ACC112 (cell line): ENCODE measurements at regions not wholly inside any gene's neighbourhood (a gene's known extent, or its start where the extent isn't known, plus 50 kb on each side); places are given as distances from the start of the nearest gene placed in this dataset.
A peak's percentile ranks its signal among the peaks of the same experiment; 100 is the strongest.
"Not testable (repeated sequence)": the region's sequence is repeated elsewhere in the genome, so short reads cannot be mapped to it uniquely, and the experiment has no call there.

Source experiments
- H2AFZ ChIP-seq: fragments of 200-600 bp; sonication (generic); one replicate; pipeline ENCODE4 v1.6.0; 2017; ENCODE audit warnings: antibody characterized with exemption, low read length; ENCODE audit not compliant: unreplicated experiment
- H3K27ac ChIP-seq: fragments of 200-600 bp; sonication (generic); 2 replicates; pipeline ENCODE4 v1.5.1; 2014; ENCODE audit warnings: low read depth, mild to moderate bottlenecking, antibody characterized with exemption, low read length, moderate library complexity
- H3K27me3 ChIP-seq: fragments of 200-600 bp; sonication (generic); 2 replicates; pipeline ENCODE4 v1.6.1; 2014; ENCODE audit warnings: mild to moderate bottlenecking, antibody characterized with exemption, low read length, moderate library complexity, mixed read lengths; ENCODE audit not compliant: insufficient read depth
- H3K36me3 ChIP-seq: fragments of 200-600 bp; sonication (generic); 2 replicates; pipeline ENCODE4 v1.6.1; 2016; ENCODE audit warnings: mild to moderate bottlenecking, antibody characterized with exemption, low read length, moderate library complexity, mixed read lengths; ENCODE audit not compliant: insufficient read depth
- H3K4me1 ChIP-seq: fragments of 200-600 bp; sonication (generic); one replicate; pipeline ENCODE4 v1.6.1; 2016; ENCODE audit warnings: low read length, mixed read lengths; ENCODE audit not compliant: insufficient read depth, unreplicated experiment, control insufficient read depth
- H3K4me3 ChIP-seq: fragments of 200-600 bp; sonication (generic); 2 replicates; pipeline ENCODE4 v1.5.1; 2014; ENCODE audit warnings: mild to moderate bottlenecking, low read depth, low read length
- H3K79me2 ChIP-seq: fragments of 200-600 bp; sonication (generic); one replicate; pipeline ENCODE4 v1.6.0; 2016; ENCODE audit warnings: low read length; ENCODE audit not compliant: control insufficient read depth, unreplicated experiment, insufficient read depth

GRCh38 chr2:61758159-61758558 lies 95.7 kb downstream of the FAM161A start:
- no peak overlapping the region for H3K4me3 ChIP-seq
- H2AFZ ChIP-seq = no peak overlapping the region
- peaks cover 21% of the 10 kb centered on the region for H3K4me1 ChIP-seq
- no peaks in the 10 kb centered on the region for H3K27me3 ChIP-seq
- no peaks in the 10 kb centered on the region for H3K36me3 ChIP-seq
- peaks cover 9% of the 10 kb centered on the region for H3K79me2 ChIP-seq
- no peak overlapping the region for H3K27ac ChIP-seq

- H3K36me3 ChIP-seq = no peaks in the 10 kb centered on the region
- H3K27ac ChIP-seq = no peak overlapping the region
- H2AFZ ChIP-seq = no peak overlapping the region
- H3K4me1 ChIP-seq = peaks cover 7% of the 10 kb centered on the region
- H3K27me3 ChIP-seq = no peaks in the 10 kb centered on the region
- no peaks in the 10 kb centered on the region for H3K79me2 ChIP-seq
- no peak overlapping the region for H3K4me3 ChIP-seq
These were observed 100.3 kb downstream of the FAM161A start for GRCh38 chr2:61753512-61753911.

- Histone ChIP-seq H3K36me3 (no peaks in the 10 kb centered on the region), H3K27ac (no peak overlapping the region), H3K4me1 (peaks cover 7% of the 10 kb centered on the region), H3K4me3 (no peak overlapping the region), H3K79me2 (no peaks in the 10 kb centered on the region), H3K27me3 (no peaks in the 10 kb centered on the region), H2AFZ (peak overlapping the region; percentile 88)
These were observed 103.2 kb downstream of the FAM161A start for GRCh38 chr2:61750624-61751023.

DNA sequence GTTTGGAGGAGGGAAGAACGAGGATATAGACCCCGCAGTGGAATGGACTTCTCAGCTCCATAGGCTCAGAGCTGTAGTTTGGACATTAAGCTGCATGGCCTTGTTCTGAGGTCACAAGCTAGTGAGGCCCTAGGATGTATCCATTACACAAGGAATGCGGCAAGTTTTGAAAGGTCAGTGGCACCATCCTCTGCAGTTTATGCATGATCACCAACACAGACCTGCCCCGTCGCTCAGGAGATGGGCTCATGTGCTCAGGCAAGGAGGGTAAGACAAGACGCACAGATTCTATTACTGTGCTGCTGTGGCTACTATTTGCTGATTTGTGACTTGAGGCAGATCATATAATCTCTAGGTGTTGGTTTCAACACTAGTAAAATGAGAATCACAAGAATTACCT lies 110.9 kb downstream of the FAM161A start:
- H3K27me3 ChIP-seq = no peaks in the 10 kb centered on the region
- H2AFZ ChIP-seq = no peak overlapping the region
- H3K4me3 ChIP-seq = no peak overlapping the region
- no peaks in the 10 kb centered on the region for H3K4me1 ChIP-seq
- H3K36me3 ChIP-seq = no peaks in the 10 kb centered on the region
- no peak overlapping the region for H3K27ac ChIP-seq
- H3K79me2 ChIP-seq = no peaks in the 10 kb centered on the region

- Histone ChIP-seq H3K27ac (no peak overlapping the region), H3K27me3 (no peaks in the 10 kb centered on the region), H3K79me2 (no peaks in the 10 kb centered on the region), H3K4me1 (no peaks in the 10 kb centered on the region), H2AFZ (no peak overlapping the region), H3K36me3 (no peaks in the 10 kb centered on the region), H3K4me3 (no peak overlapping the region)
These were observed 116.0 kb downstream of the FAM161A start for GRCh38 chr2:61737841-61738240.

DNA sequence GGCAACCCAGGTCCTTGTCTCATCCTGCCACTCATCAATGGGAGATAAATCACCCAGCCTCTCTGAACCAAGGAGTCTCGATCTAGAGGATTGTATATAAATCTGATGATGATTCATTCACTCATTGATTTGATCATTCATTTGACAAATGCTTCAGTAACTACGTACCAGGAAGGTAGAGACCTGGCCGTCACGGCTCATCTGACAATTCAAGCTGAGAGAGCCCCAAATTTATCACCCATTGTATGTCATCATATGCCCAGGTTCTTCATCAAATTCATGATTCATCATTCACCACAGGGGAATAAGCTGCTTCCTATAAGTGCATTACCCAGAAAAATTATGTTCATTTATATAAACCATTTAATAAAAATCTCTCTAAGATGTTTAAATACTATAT lies 116.9 kb downstream of the FAM161A start:
- H3K4me1 ChIP-seq = no peaks in the 10 kb centered on the region
- H3K27ac ChIP-seq = no peak overlapping the region
- H3K79me2 ChIP-seq = no peaks in the 10 kb centered on the region
- no peaks in the 10 kb centered on the region for H3K36me3 ChIP-seq
- no peaks in the 10 kb centered on the region for H3K27me3 ChIP-seq
- H3K4me3 ChIP-seq = no peak overlapping the region
- no peak overlapping the region for H2AFZ ChIP-seq

DNA sequence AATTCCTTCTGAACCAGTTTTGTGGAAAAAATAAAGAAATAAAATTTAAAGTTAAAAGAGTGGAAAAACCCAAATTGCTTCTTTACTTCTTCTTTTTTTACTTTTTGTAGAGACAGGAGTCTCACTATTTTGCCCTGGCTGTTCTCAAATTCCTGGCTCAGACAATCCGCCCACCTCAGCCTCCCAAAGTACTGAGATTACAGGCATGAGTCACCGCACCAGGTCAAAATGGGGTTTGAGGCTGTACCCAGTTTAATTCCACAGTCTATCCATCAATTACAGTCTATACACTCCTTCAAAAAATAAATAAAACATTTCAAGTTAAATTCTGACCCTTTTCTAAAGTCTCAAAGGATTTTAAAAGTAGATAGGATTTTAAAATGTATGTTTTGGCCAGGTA lies 120.3 kb downstream of the FAM161A start:
- H2AFZ ChIP-seq = no peak overlapping the region
- no peak overlapping the region for H3K4me3 ChIP-seq
- no peaks in the 10 kb centered on the region for H3K27me3 ChIP-seq
- H3K36me3 ChIP-seq = no peaks in the 10 kb centered on the region
- no peaks in the 10 kb centered on the region for H3K4me1 ChIP-seq
- no peaks in the 10 kb centered on the region for H3K79me2 ChIP-seq
- H3K27ac ChIP-seq = no peak overlapping the region

- Histone ChIP-seq H3K4me1 (no peaks in the 10 kb centered on the region), H3K4me3 (no peak overlapping the region), H2AFZ (no peak overlapping the region), H3K36me3 (no peaks in the 10 kb centered on the region), H3K79me2 (no peaks in the 10 kb centered on the region), H3K27me3 (no peaks in the 10 kb centered on the region), H3K27ac (no peak overlapping the region)
These were observed 121.1 kb downstream of the FAM161A start for GRCh38 chr2:61732787-61733186.

DNA sequence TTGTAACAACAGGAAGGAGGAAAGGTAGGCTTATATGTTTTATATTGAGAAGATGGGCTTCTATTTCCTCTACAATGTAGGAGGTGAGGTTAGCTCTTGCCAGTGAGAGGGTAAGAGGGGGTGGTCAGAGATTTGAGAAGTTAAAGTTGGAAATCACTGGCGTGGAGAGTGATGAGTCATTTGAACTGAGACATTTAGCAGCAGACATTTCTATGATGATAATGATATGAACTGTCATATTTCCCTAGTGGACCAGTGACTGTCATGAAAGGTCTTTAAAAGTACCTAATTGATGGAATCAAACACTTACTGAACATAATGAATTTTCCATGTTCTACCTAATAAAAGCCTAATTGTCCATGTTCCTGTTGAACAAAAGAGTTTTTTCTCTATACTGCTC lies 126.1 kb downstream of the FAM161A start:
- Histone ChIP-seq H3K4me3 (no peak overlapping the region), H3K27ac (no peak overlapping the region), H3K36me3 (no peaks in the 10 kb centered on the region), H3K79me2 (no peaks in the 10 kb centered on the region), H3K4me1 (no peaks in the 10 kb centered on the region), H2AFZ (no peak overlapping the region), H3K27me3 (no peaks in the 10 kb centered on the region)

DNA sequence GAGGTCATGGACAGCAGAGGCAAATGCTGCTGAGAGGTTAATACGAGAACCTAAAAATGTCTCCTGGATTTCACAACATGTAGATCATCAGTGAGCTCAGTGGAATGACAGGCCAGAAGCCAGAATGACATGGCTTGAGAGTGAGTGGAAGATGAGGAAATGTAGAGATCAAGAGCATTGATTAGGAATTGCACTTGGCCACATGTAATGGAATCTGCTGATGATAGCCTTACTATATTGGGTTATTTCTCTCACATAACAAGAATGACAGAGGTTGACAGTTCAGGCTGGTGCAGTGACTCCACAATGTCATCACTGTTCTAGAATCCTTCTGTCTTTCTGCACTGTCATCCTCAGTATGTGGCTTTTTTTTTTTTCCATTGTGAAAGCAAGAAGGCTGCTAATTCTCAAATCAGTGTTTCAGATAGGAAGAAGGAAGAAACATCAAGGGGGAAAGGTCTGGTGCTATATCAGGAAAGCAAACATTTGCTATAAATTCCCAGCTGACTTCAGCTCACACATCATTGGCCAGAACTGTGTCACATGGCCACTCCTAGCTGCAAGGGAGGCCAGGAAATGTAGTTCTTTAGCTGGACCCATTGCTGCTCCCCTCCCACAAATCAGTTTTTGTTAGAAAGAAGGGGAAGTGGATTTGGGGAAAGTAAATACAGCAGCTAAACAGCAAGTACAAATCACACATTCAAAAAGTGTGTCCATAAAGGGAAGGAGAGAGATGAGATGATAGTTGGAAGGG lies 127.2 kb downstream of the FAM161A start:
- no peaks in the 10 kb centered on the region for H3K4me1 ChIP-seq
- no peaks in the 10 kb centered on the region for H3K36me3 ChIP-seq
- H2AFZ ChIP-seq = no peak overlapping the region
- H3K79me2 ChIP-seq = no peaks in the 10 kb centered on the region
- H3K4me3 ChIP-seq = no peak overlapping the region
- no peak overlapping the region for H3K27ac ChIP-seq
- H3K27me3 ChIP-seq = no peaks in the 10 kb centered on the region

DNA sequence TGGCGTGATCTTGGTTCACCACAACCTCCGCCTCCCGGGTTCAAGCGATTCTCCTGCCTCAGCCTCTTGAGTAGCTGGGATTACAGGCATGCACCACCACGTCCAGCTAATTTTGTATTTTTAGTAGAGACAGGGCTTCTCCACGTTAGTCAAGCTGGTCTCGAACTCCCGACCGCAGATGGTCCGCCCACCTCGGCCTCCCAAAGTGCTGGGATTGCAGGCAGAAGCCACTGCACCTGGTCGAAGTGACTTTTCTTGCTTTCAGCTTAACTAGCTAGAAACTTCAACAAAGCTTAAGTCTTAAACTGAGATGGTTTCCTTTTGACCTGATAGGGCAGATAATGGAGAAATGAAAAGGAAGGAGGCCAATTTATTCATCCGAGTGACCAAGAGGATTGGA lies 130.5 kb downstream of the FAM161A start:
- H3K4me3 ChIP-seq, H3K4me1 ChIP-seq, H3K36me3 ChIP-seq, H3K79me2 ChIP-seq, H3K27me3 ChIP-seq, H2AFZ ChIP-seq, H3K27ac ChIP-seq: not testable (repeated sequence)
